PC-3 (cell line): ENCODE measurements at regions not wholly inside any gene's neighbourhood (a gene's known extent, or its start where the extent isn't known, plus 50 kb on each side); places are given as distances from the start of the nearest gene placed in this dataset.

Experiments
- EZH2 ChIP-seq: fragments of 300-600 bp; sonication (generic); IDR thresholded peaks from one replicate; pipeline ENCODE4 v1.6.1; 2017; ENCODE audit warnings: antibody characterized with exemption, mild to moderate bottlenecking, low read length; ENCODE audit not compliant: unreplicated experiment
- EZH2phosphoT487 ChIP-seq: fragments of 300-600 bp; sonication (generic); IDR thresholded peaks from 2 replicates; pipeline ENCODE4 v1.6.1; 2018; ENCODE audit warnings: mild to moderate bottlenecking, antibody characterized with exemption, low read length, borderline replicate concordance
- TF ChIP-seq, protein P1 (sequence below): fragments of 300-600 bp; sonication (generic); conservative IDR thresholded peaks from 2 replicates; pipeline ENCODE4 v1.5.1; 2017; ENCODE audit warnings: antibody characterized with exemption, low read depth, mild to moderate bottlenecking, low read length

DNA sequence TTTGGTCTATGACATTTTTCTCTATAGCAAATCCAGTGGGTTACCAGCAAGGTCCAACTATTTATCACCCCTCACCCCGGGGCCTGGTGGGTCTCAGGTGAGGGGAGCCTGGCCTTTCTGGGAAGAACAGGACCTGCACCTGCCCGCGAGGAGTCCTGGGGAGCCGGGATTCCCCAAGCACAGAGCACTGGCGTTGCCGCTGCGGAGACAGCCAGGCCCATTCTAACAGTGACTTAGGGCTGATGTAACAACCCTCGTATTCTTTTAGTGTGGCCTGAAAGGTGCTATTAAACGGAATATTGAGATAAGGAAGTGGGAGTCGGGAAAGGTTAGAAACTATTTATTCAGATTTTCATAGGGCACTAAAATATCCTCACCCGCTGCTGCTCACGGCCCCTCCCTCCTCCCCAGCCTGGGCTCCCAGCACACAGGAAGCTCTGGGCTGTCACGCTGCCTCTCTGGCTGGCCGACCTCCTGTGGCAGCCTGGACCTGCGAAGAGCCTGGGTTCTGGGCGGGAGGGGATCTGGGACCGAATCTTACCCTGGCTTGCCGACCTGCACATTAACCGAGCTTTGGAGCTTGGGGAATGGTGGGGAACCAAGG lies 141.2 kb downstream of the MIAT start:
- TF ChIP-seq, protein P1, sequence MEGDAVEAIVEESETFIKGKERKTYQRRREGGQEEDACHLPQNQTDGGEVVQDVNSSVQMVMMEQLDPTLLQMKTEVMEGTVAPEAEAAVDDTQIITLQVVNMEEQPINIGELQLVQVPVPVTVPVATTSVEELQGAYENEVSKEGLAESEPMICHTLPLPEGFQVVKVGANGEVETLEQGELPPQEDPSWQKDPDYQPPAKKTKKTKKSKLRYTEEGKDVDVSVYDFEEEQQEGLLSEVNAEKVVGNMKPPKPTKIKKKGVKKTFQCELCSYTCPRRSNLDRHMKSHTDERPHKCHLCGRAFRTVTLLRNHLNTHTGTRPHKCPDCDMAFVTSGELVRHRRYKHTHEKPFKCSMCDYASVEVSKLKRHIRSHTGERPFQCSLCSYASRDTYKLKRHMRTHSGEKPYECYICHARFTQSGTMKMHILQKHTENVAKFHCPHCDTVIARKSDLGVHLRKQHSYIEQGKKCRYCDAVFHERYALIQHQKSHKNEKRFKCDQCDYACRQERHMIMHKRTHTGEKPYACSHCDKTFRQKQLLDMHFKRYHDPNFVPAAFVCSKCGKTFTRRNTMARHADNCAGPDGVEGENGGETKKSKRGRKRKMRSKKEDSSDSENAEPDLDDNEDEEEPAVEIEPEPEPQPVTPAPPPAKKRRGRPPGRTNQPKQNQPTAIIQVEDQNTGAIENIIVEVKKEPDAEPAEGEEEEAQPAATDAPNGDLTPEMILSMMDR: no peak
- TF ChIP-seq EZH2phosphoT487 (no peak), EZH2 (no peak)
